SU-DHL-6 (cell line): ENCODE measurements at regions not wholly inside any gene's neighbourhood (a gene's known extent, or its start where the extent isn't known, plus 50 kb on each side); places are given as distances from the start of the nearest gene placed in this dataset.

Experiments
- H2AFZ ChIP-seq: fragments of 200-600 bp; sonication (generic); 2 replicates; pipeline ENCODE4 v1.6.1; 2014; ENCODE audit warnings: low read depth, mild to moderate bottlenecking, moderate library complexity, mixed read lengths, antibody characterized with exemption, low read length; ENCODE audit not compliant: severe bottlenecking
- H3F3A ChIP-seq: fragments of 200-600 bp; shearing (Covaris generic); 2 replicates; pipeline ENCODE4 v1.6.0; 2016; ENCODE audit warnings: antibody characterized with exemption, mild to moderate bottlenecking; ENCODE audit not compliant: insufficient read depth
- H3K27ac ChIP-seq: fragments of 200-600 bp; sonication (generic); 2 replicates; pipeline ENCODE4 v1.5.1; 2016; ENCODE audit warnings: low read depth, mild to moderate bottlenecking, low read length, moderate library complexity, mixed read lengths
- H3K27me3 ChIP-seq: fragments of 200-600 bp; sonication (generic), shearing (Covaris generic); 2 replicates; pipeline ENCODE4 v1.6.0; 2014; ENCODE audit warnings: mild to moderate bottlenecking, low read length
- H3K36me3 ChIP-seq: fragments of 200-600 bp; sonication (generic); 2 replicates; pipeline ENCODE4 v1.6.1; 2014; ENCODE audit warnings: mild to moderate bottlenecking, low read length, mixed read lengths
- H3K4me2 ChIP-seq: fragments of 300-600, 200-600 bp; shearing (Covaris generic), sonication (generic); 2 replicates; pipeline ENCODE4 v1.6.0; 2014; ENCODE audit warnings: low read length, low read depth, mild to moderate bottlenecking; ENCODE audit not compliant: poor library complexity, severe bottlenecking
- H3K4me3 ChIP-seq: fragments of 200-600 bp; sonication (generic); 2 replicates; pipeline ENCODE4 v1.5.1; 2014; ENCODE audit warnings: antibody characterized with exemption, low read length, mild to moderate bottlenecking, mixed read lengths; ENCODE audit not compliant: insufficient read depth, poor library complexity, severe bottlenecking
- H3K79me2 ChIP-seq: fragments of 200-600 bp; sonication (generic); 2 replicates; pipeline ENCODE4 v1.6.1; 2014; ENCODE audit warnings: mild to moderate bottlenecking, low read length, moderate library complexity; ENCODE audit not compliant: insufficient read depth
- H3K9ac ChIP-seq: fragments of 200-600 bp; sonication (generic); 2 replicates; pipeline ENCODE4 v1.7.0; 2014; ENCODE audit warnings: mild to moderate bottlenecking, low read length
- H3K9me2 ChIP-seq: fragments of 200-600 bp; sonication (generic); replicated peaks from 2 replicates; pipeline ENCODE4 v1.6.1; 2014; ENCODE audit warnings: low read length; ENCODE audit not compliant: insufficient read depth
- H3K9me3 ChIP-seq: fragments of 200-600 bp; sonication (generic); 2 replicates; pipeline ENCODE4 v1.6.1; 2014; ENCODE audit warnings: low read length, mixed read lengths; ENCODE audit not compliant: insufficient read depth
- H4K20me1 ChIP-seq: fragments of 200-600 bp; sonication (generic); 2 replicates; pipeline ENCODE4 v1.6.1; 2014; ENCODE audit warnings: low read depth, mild to moderate bottlenecking, antibody characterized with exemption, low read length, moderate library complexity, mixed read lengths
- EZH2phosphoT487 ChIP-seq: fragments of 200-600 bp; sonication (generic), shearing (Covaris generic); conservative IDR thresholded peaks from 2 replicates; pipeline ENCODE4 v1.6.1; 2018; ENCODE audit warnings: mild to moderate bottlenecking, antibody characterized with exemption, low read length, moderate library complexity, mixed read lengths
- TF ChIP-seq, protein P1 (sequence below): fragments of 200-600 bp; sonication (generic); IDR thresholded peaks from one replicate; pipeline ENCODE4 v1.5.1; 2017; ENCODE audit warnings: antibody characterized with exemption, mild to moderate bottlenecking, low read length, moderate library complexity; ENCODE audit not compliant: insufficient read depth, poor library complexity, severe bottlenecking

DNA sequence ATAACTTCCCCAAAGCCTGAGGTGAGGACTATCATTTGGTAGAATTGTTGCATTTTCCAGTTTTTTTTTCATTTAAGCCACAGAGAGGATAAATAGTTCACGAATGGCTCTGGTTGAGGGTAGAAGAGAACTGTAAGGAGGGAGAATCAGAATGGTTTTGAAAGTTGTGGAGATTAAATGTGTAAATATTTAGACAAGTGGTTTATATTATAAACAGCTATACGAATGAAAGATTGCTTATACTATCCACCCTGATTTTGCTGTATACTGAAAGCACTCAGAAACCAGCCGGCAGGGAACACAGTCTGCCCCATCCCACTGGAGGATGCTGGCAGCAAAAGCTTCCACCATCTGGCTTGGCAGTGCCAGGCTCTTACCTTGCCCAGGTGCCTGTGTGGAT, 341.1 kb downstream of the RAPGEF2 start:
- Histone ChIP-seq H3K79me2 (no peaks in the 10 kb centered on the region), H3K36me3 (no peaks in the 10 kb centered on the region), H3K9me2 (no peaks in the 10 kb centered on the region), H3K4me3 (no peak overlapping the region), H2AFZ (no peak overlapping the region), H4K20me1 (no peaks in the 10 kb centered on the region), H3K27me3 (no peaks in the 10 kb centered on the region), H3K9me3 (no peaks in the 10 kb centered on the region), H3K27ac (no peak overlapping the region), H3F3A (no peaks in the 10 kb centered on the region), H3K4me2 (no peak overlapping the region), H3K9ac (no peak overlapping the region)
- TF ChIP-seq, protein P1, sequence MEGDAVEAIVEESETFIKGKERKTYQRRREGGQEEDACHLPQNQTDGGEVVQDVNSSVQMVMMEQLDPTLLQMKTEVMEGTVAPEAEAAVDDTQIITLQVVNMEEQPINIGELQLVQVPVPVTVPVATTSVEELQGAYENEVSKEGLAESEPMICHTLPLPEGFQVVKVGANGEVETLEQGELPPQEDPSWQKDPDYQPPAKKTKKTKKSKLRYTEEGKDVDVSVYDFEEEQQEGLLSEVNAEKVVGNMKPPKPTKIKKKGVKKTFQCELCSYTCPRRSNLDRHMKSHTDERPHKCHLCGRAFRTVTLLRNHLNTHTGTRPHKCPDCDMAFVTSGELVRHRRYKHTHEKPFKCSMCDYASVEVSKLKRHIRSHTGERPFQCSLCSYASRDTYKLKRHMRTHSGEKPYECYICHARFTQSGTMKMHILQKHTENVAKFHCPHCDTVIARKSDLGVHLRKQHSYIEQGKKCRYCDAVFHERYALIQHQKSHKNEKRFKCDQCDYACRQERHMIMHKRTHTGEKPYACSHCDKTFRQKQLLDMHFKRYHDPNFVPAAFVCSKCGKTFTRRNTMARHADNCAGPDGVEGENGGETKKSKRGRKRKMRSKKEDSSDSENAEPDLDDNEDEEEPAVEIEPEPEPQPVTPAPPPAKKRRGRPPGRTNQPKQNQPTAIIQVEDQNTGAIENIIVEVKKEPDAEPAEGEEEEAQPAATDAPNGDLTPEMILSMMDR = no peak
- TF ChIP-seq EZH2phosphoT487 = no peak

DNA sequence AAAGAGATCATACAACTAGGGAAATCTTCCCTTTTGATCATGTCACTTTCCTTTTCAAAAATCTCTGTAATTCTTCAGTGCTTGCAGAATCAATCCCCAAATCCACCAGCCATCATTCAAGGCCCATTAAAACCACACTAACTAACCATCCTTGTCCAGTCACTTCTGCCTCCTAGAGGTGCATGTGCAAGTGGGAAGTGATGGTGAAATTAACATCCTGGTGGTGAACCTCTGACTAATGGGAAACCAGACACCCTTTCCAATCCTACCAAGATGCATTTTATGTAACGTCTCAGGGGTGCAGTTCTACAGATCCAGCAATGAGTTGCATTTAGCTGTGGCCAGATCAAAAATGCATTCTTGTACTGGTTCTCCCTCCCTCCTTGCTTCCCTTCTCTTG, 341.8 kb downstream of the RAPGEF2 start:
- Histone ChIP-seq H3K9me3 (no peaks in the 10 kb centered on the region), H3F3A (no peaks in the 10 kb centered on the region), H3K36me3 (no peaks in the 10 kb centered on the region), H4K20me1 (no peaks in the 10 kb centered on the region), H3K27me3 (no peaks in the 10 kb centered on the region), H3K27ac (no peak overlapping the region), H3K4me3 (no peak overlapping the region), H3K9ac (no peak overlapping the region), H3K4me2 (no peak overlapping the region), H3K9me2 (no peaks in the 10 kb centered on the region), H2AFZ (no peak overlapping the region), H3K79me2 (no peaks in the 10 kb centered on the region)
- TF ChIP-seq, protein P1 = no peak
- no peak for TF ChIP-seq EZH2phosphoT487

DNA sequence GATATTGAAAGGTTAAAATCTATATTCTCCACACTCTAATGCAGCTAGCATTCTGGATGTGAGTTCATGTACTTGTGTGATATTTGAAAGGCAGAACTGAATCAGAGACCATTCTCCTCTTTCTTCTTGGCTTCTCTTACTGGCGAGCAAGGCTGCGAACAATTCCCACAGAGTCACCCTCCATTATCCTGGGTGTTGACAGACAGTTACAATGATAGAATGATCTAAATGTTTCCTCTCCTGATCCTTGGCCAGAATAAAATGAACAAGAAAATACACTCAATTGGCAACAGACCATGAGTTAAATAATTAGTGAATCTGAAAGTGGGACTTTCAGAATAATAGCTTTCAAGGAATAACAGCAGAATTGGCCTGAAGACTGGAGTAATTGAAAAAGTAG, 342.8 kb downstream of the RAPGEF2 start:
- Histone ChIP-seq H3K4me3 (no peak overlapping the region), H3K9me2 (no peaks in the 10 kb centered on the region), H3K27ac (no peak overlapping the region), H3F3A (no peaks in the 10 kb centered on the region), H3K27me3 (no peaks in the 10 kb centered on the region), H3K9me3 (no peaks in the 10 kb centered on the region), H2AFZ (no peak overlapping the region), H3K79me2 (no peaks in the 10 kb centered on the region), H3K9ac (no peak overlapping the region), H3K4me2 (no peak overlapping the region), H4K20me1 (no peaks in the 10 kb centered on the region), H3K36me3 (no peaks in the 10 kb centered on the region)
- no peak for TF ChIP-seq EZH2phosphoT487
- TF ChIP-seq, protein P1 = no peak
